HG03457 (cell line): ENCODE measurements at regions not wholly inside any gene's neighbourhood (a gene's known extent, or its start where the extent isn't known, plus 50 kb on each side); places are given as distances from the start of the nearest gene placed in this dataset.

Experiments used
- ATAC-seq: cut with Tn5 transposase; IDR thresholded peaks from one replicate; pipeline ENCODE4 v1.9.1; 2021; ENCODE audit warnings: moderate number of reproducible peaks; ENCODE audit not compliant: unreplicated experiment

GRCh38 chr12:58521152-58521551 is 399.2 kb downstream of the LRIG3 start:
- no peak for ATAC-seq

GRCh38 chr12:58521796-58522195 is 398.5 kb downstream of the LRIG3 start:
- no peak for ATAC-seq

GRCh38 chr12:58523360-58523759 is 396.9 kb downstream of the LRIG3 start:
- no peak for ATAC-seq

- ATAC-seq, result no peak
Observed at GRCh38 chr12:58528271-58528670, 392.0 kb downstream of the LRIG3 start.

GRCh38 chr12:58529114-58529665 is 391.1 kb downstream of the LRIG3 start:
- ATAC-seq, result no peak

- no peak for ATAC-seq
Observed at GRCh38 chr12:58529897-58530741, 390.2 kb downstream of the LRIG3 start.

- no peak for ATAC-seq
Observed at GRCh38 chr12:58530742-58531062, 389.6 kb downstream of the LRIG3 start.

- ATAC-seq, result no peak
Observed at GRCh38 chr12:58532855-58533608, 387.3 kb downstream of the LRIG3 start.

GRCh38 chr12:58533652-58534051 is 386.7 kb downstream of the LRIG3 start:
- ATAC-seq, result no peak

- ATAC-seq, result no peak
Observed at GRCh38 chr12:58537278-58537677, 383.0 kb downstream of the LRIG3 start.

- no peak for ATAC-seq
Observed at GRCh38 chr12:58539295-58539694, 381.0 kb downstream of the LRIG3 start.

GRCh38 chr12:58540480-58541299 is 379.6 kb downstream of the LRIG3 start:
- no peak for ATAC-seq

GRCh38 chr12:58541300-58541690 is 379.0 kb downstream of the LRIG3 start:
- ATAC-seq, result no peak

- ATAC-seq, result no peak
Observed at GRCh38 chr12:58544281-58544680, 376.0 kb downstream of the LRIG3 start.

- ATAC-seq, result no peak
Observed at GRCh38 chr12:58547217-58547616, 373.1 kb downstream of the LRIG3 start.

GRCh38 chr12:58548801-58549200 is 371.5 kb downstream of the LRIG3 start:
- ATAC-seq, result no peak

GRCh38 chr12:58554522-58555157 is 365.7 kb downstream of the LRIG3 start:
- ATAC-seq, result no peak

- no peak for ATAC-seq
Observed at GRCh38 chr12:58557171-58557570, 363.1 kb downstream of the LRIG3 start.

- ATAC-seq, result no peak
Observed at GRCh38 chr12:58557661-58558060, 362.6 kb downstream of the LRIG3 start.

- ATAC-seq, result no peak
Observed at GRCh38 chr12:58563621-58564020, 356.7 kb downstream of the LRIG3 start.

- ATAC-seq, result no peak
Observed at GRCh38 chr12:58564721-58565120, 355.6 kb downstream of the LRIG3 start.
